IMR-90 (cell line): ENCODE measurements at regions not wholly inside any gene's neighbourhood (a gene's known extent, or its start where the extent isn't known, plus 50 kb on each side); places are given as distances from the start of the nearest gene placed in this dataset.

Source experiments
- ATAC-seq: fragments of 200-7000 bp; cut with Tn5 transposase; 2 replicates; pipeline ENCODE4 v1.9.1; 2020; ENCODE audit warnings: low read depth, mild to moderate bottlenecking, moderate library complexity
- BruUV-seq: library from RNA; stranded (reverse); fragments of 400-500 nt; replicated peaks from 2 replicates; lab custom pipeline; 2021; lab: Mats Ljungman, UMichigan
- CTCF ChIA-PET: fragments of 300-600 bp; formaldehyde crosslinking; extraction: SDS; loops from one replicate; lab custom pipeline; 2021; ENCODE audit warnings: antibody characterized with exemption; lab: Yijun Ruan, JAX
- POLR2A ChIA-PET: fragments of 300-600 bp; sonication (Branson Sonifier 250); formaldehyde crosslinking; loops from one replicate; lab custom pipeline; 2022; ENCODE audit warnings: antibody characterized with exemption; ENCODE audit not compliant: unreplicated experiment; lab: Charles Lee
- DNase-seq: peaks from one replicate; pipeline ENCODE4 v3.0.0; 2013
- H2AFZ ChIP-seq: replicated peaks from 2 replicates; pipeline ENCODE3; 2013; ENCODE audit warnings: low read length, mild to moderate bottlenecking; ENCODE audit not compliant: poor library complexity
- H2AK5ac ChIP-seq: 2 replicates; pipeline ENCODE4 v1.6.1; 2013; ENCODE audit warnings: low read depth, low read length, inconsistent platforms
- H2AK9ac ChIP-seq: replicated peaks from 2 replicates; pipeline ENCODE3; 2013; ENCODE audit warnings: mild to moderate bottlenecking, low read depth, low read length, moderate library complexity; ENCODE audit not compliant: poor library complexity
- H2BK120ac ChIP-seq: 2 replicates; pipeline ENCODE4 v1.6.1; 2013; ENCODE audit warnings: low read depth, low read length, inconsistent platforms
- H2BK15ac ChIP-seq: 3 replicates; pipeline ENCODE4 v1.6.1; 2013; ENCODE audit warnings: low read depth, low read length, inconsistent platforms
- H2BK20ac ChIP-seq: 2 replicates; pipeline ENCODE4 v1.6.1; 2013; ENCODE audit warnings: low read depth, mild to moderate bottlenecking, inconsistent platforms, low read length, moderate library complexity
- H2BK5ac ChIP-seq: 2 replicates; pipeline ENCODE4 v1.6.1; 2013; ENCODE audit warnings: mild to moderate bottlenecking, low read depth, low read length, inconsistent platforms; ENCODE audit not compliant: poor library complexity, severe bottlenecking
- H3K14ac ChIP-seq: replicated peaks from 2 replicates; pipeline ENCODE4 v1.6.1; 2013; ENCODE audit warnings: low read depth, low read length, inconsistent platforms
- H3K18ac ChIP-seq: 2 replicates; pipeline ENCODE4 v1.6.1; 2013; ENCODE audit warnings: low read depth, low read length, control low read depth
- H3K23ac ChIP-seq: 2 replicates; pipeline ENCODE4 v1.6.1; 2013; ENCODE audit warnings: low read depth, low read length, inconsistent platforms
- H3K27ac ChIP-seq: 2 replicates; pipeline ENCODE4 v1.5.1; 2013; ENCODE audit warnings: mild to moderate bottlenecking, control low read depth, low read length; ENCODE audit not compliant: insufficient read depth
- H3K27me3 ChIP-seq: 2 replicates; pipeline ENCODE4 v1.6.1; 2013; ENCODE audit warnings: low read length; ENCODE audit not compliant: control insufficient read depth, insufficient read depth
- H3K36me3 ChIP-seq: 2 replicates; pipeline ENCODE4 v1.6.1; 2013; ENCODE audit warnings: low read length, mixed read lengths; ENCODE audit not compliant: control insufficient read depth, insufficient read depth
- H3K4ac ChIP-seq: 2 replicates; pipeline ENCODE4 v1.6.1; 2013; ENCODE audit warnings: low read depth, low read length, inconsistent platforms
- H3K4me1 ChIP-seq: 2 replicates; pipeline ENCODE4 v1.6.1; 2013; ENCODE audit warnings: low read length, mixed read lengths; ENCODE audit not compliant: control insufficient read depth, insufficient read depth
- H3K4me2 ChIP-seq: 2 replicates; pipeline ENCODE4 v1.6.1; 2013; ENCODE audit warnings: low read depth, mild to moderate bottlenecking, control low read depth, low read length, moderate library complexity
- H3K4me3 ChIP-seq: 2 replicates; pipeline ENCODE4 v1.5.1; 2013; ENCODE audit warnings: low read depth, mild to moderate bottlenecking, control low read depth, low read length, moderate library complexity; ENCODE audit not compliant: insufficient read depth
- H3K56ac ChIP-seq: 2 replicates; pipeline ENCODE4 v1.6.1; 2013; ENCODE audit warnings: low read length, inconsistent platforms; ENCODE audit not compliant: insufficient read depth; ENCODE audit errors: extremely low read depth
- H3K79me1 ChIP-seq, 2 experiments: 2 replicates each; pipeline ENCODE4 v1.6.1; 2013; ENCODE audit warnings: low read length in 2 of 2, inconsistent platforms in 1 of 2, low read depth in 1 of 2
- H3K9ac ChIP-seq: 2 replicates; pipeline ENCODE4 v1.6.1; 2013; ENCODE audit warnings: low read depth, low read length, control low read depth
- H3K9me1 ChIP-seq: 2 replicates; pipeline ENCODE4 v1.6.1; 2013; ENCODE audit warnings: low read length, inconsistent platforms; ENCODE audit not compliant: insufficient read depth
- H3K9me3 ChIP-seq: 2 replicates; pipeline ENCODE4 v1.6.1; 2013; ENCODE audit warnings: low read length; ENCODE audit not compliant: control insufficient read depth, insufficient read depth
- H4K20me1 ChIP-seq: 2 replicates; pipeline ENCODE4 v1.6.1; 2013; ENCODE audit warnings: low read length, inconsistent platforms; ENCODE audit not compliant: insufficient read depth
- H4K5ac ChIP-seq: 2 replicates; pipeline ENCODE4 v1.6.1; 2013; ENCODE audit warnings: mild to moderate bottlenecking, low read depth, low read length, control low read depth
- H4K8ac ChIP-seq, 2 experiments: 2 replicates each; pipeline ENCODE4 v1.6.1; 2013; ENCODE audit warnings: low read depth in 2 of 2, low read length in 2 of 2, control low read depth in 1 of 2, inconsistent platforms in 1 of 2
- H4K91ac ChIP-seq: 2 replicates; pipeline ENCODE4 v1.6.1; 2013; ENCODE audit warnings: low read depth, low read length, inconsistent platforms; ENCODE audit not compliant: insufficient read depth
- BHLHE40 ChIP-seq: fragments of 150-350 bp; IDR thresholded peaks from 2 replicates; pipeline ENCODE4 v1.6.1; 2016; ENCODE audit warnings: mild to moderate bottlenecking, low read depth, low read length
- CEBPB ChIP-seq: IDR thresholded peaks from 2 replicates; pipeline ENCODE4 v1.6.1; 2012; ENCODE audit warnings: low read depth, low read length, improper control_type of control experiment
- CHD1 ChIP-seq: IDR thresholded peaks from 2 replicates; pipeline ENCODE4 v1.6.1; 2012; ENCODE audit warnings: low read depth, low read length, improper control_type of control experiment
- FOS ChIP-seq: fragments of 150-350 bp; IDR thresholded peaks from 2 replicates; pipeline ENCODE4 v1.6.1; 2016; ENCODE audit warnings: low read depth, low read length
- MAFK ChIP-seq: IDR thresholded peaks from 2 replicates; pipeline ENCODE4 v1.6.1; 2012; ENCODE audit warnings: low read depth, low read length, improper control_type of control experiment
- MAZ ChIP-seq: IDR thresholded peaks from 2 replicates; pipeline ENCODE4 v1.6.1; 2012; ENCODE audit warnings: low read depth, mild to moderate bottlenecking, low read length, improper control_type of control experiment, moderate library complexity, borderline replicate concordance
- MXI1 ChIP-seq: IDR thresholded peaks from 2 replicates; pipeline ENCODE4 v1.6.1; 2012; ENCODE audit warnings: low read depth, mild to moderate bottlenecking, low read length, moderate library complexity, borderline replicate concordance
- NFE2L2 ChIP-seq: fragments of 150-350 bp; IDR thresholded peaks from 2 replicates; pipeline ENCODE4 v1.6.1; 2016; ENCODE audit warnings: low read depth, mild to moderate bottlenecking, low read length
- POLR2A ChIP-seq: IDR thresholded peaks from 2 replicates; pipeline ENCODE4 v1.6.1; 2012; ENCODE audit warnings: mild to moderate bottlenecking, low read depth, low read length
- RAD21 ChIP-seq: IDR thresholded peaks from 2 replicates; pipeline ENCODE4 v1.6.1; 2012; ENCODE audit warnings: low read length, improper control_type of control experiment
- RCOR1 ChIP-seq: IDR thresholded peaks from 2 replicates; pipeline ENCODE4 v1.6.1; 2012; ENCODE audit warnings: mild to moderate bottlenecking, low read length, improper control_type of control experiment; ENCODE audit not compliant: insufficient replicate concordance
- RFX5 ChIP-seq: IDR thresholded peaks from 2 replicates; pipeline ENCODE4 v1.8.0; 2012; ENCODE audit warnings: low read depth, mild to moderate bottlenecking, low read length, moderate library complexity
- SMC3 ChIP-seq: fragments of 150-350 bp; IDR thresholded peaks from 2 replicates; pipeline ENCODE4 v1.6.1; 2016; ENCODE audit warnings: low read depth, mild to moderate bottlenecking, antibody characterized with exemption, low read length, moderate library complexity
- WGBS, 2 experiments: methylation state at CpG; one replicate each; pipeline versions ENCODE4 v1.1.5 to v1.1.7; 2013; ENCODE audit warnings: missing lambda C conversion rate in 2 of 2; ENCODE audit not compliant: insufficient read length in 1 of 2; ENCODE audit errors: extremely low coverage in 2 of 2; 5-methylcytosine and 5-hydroxymethylcytosine counted together
- dilution Hi-C: fragments of 300-500 bp; cut with HindIII; formaldehyde crosslinking; loops from one replicate; pipeline ENCODE4 v1.14.3; 2018; ENCODE audit warnings: low sequenced_read_pairs; ENCODE audit not compliant: unreplicated experiment
- in situ Hi-C: fragments of 300-500 bp; cut with MboI; formaldehyde crosslinking; loops from 3 replicates; pipeline ENCODE4 v1.14.3; 2019; ENCODE audit warnings: low sequenced_read_pairs, inconsistent platforms, mixed read lengths
- intact Hi-C: fragments of 100-400 bp; cut with micrococcal nuclease; formaldehyde crosslinking; loops from 2 replicates; pipeline ENCODE4 v1.10.0; 2022
- TF ChIP-seq, protein P1 (sequence below): fragments of 150-350 bp; IDR thresholded peaks from 2 replicates; pipeline ENCODE4 v1.6.1; 2016; ENCODE audit warnings: low read depth, mild to moderate bottlenecking, low read length, moderate library complexity, borderline replicate concordance
- TF ChIP-seq, protein P2 (sequence below): fragments of 150-350 bp; IDR thresholded peaks from 2 replicates; pipeline ENCODE4 v1.6.1; 2017; ENCODE audit warnings: mild to moderate bottlenecking, antibody characterized with exemption, low read length, low read depth
- TF ChIP-seq, protein P3 (sequence below): conservative IDR thresholded peaks from 2 replicates; pipeline ENCODE4 v1.5.1; 2012; ENCODE audit warnings: mild to moderate bottlenecking, low read depth, low read length, improper control_type of control experiment

DNA sequence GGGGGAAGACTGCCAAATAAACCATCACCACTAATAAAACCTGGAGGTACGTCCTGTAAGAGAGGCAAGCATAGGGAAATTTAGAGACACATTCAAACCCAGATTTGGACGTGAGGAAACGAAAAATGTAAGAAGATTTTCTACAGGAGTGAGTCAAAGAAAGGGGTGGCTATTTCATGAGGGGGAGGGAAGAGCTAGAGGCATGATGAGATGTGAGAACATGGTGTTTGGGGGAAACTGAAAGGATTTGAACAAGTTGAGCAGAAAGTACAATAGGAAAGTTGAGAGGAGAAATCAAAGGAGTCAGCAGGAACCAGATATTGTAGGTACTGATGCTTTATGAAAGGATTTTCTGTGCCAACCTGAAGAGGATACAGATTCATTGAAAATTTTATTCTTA lies 179.1 kb upstream of the HS3ST5 start:
- H2BK120ac ChIP-seq, result no peak overlapping the region
- no peak overlapping the region for H3K18ac ChIP-seq
- no peak overlapping the region for H3K27ac ChIP-seq
- H2BK20ac ChIP-seq, result no peak overlapping the region
- ATAC-seq (no peak), DNase-seq (no peak)
- H4K5ac ChIP-seq, result no peak overlapping the region
- H3K4me2 ChIP-seq, result no peak overlapping the region
- H2AFZ ChIP-seq, result no peak overlapping the region
- H3K9me3 ChIP-seq, result peaks cover 2% of the 10 kb centered on the region; the same call in 1 of the 2 replicates
- in situ Hi-C loops (no loop called here), intact Hi-C loops (no loop called here), dilution Hi-C loops (no loop called here)
- POLR2A ChIA-PET, result no interaction called here
- TF ChIP-seq BHLHE40 (no peak), RAD21 (no peak), MAZ (no peak), NFE2L2 (no peak), MAFK (no peak), RFX5 (no peak), RCOR1 (no peak), FOS (no peak), MXI1 (no peak), CHD1 (no peak), POLR2A (no peak), CEBPB (no peak), SMC3 (no peak)
- TF ChIP-seq, protein P1, sequence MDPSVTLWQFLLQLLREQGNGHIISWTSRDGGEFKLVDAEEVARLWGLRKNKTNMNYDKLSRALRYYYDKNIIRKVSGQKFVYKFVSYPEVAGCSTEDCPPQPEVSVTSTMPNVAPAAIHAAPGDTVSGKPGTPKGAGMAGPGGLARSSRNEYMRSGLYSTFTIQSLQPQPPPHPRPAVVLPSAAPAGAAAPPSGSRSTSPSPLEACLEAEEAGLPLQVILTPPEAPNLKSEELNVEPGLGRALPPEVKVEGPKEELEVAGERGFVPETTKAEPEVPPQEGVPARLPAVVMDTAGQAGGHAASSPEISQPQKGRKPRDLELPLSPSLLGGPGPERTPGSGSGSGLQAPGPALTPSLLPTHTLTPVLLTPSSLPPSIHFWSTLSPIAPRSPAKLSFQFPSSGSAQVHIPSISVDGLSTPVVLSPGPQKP, result no peak
- TF ChIP-seq, protein P2, sequence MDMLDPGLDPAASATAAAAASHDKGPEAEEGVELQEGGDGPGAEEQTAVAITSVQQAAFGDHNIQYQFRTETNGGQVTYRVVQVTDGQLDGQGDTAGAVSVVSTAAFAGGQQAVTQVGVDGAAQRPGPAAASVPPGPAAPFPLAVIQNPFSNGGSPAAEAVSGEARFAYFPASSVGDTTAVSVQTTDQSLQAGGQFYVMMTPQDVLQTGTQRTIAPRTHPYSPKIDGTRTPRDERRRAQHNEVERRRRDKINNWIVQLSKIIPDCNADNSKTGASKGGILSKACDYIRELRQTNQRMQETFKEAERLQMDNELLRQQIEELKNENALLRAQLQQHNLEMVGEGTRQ, result no peak
- TF ChIP-seq, protein P3, sequence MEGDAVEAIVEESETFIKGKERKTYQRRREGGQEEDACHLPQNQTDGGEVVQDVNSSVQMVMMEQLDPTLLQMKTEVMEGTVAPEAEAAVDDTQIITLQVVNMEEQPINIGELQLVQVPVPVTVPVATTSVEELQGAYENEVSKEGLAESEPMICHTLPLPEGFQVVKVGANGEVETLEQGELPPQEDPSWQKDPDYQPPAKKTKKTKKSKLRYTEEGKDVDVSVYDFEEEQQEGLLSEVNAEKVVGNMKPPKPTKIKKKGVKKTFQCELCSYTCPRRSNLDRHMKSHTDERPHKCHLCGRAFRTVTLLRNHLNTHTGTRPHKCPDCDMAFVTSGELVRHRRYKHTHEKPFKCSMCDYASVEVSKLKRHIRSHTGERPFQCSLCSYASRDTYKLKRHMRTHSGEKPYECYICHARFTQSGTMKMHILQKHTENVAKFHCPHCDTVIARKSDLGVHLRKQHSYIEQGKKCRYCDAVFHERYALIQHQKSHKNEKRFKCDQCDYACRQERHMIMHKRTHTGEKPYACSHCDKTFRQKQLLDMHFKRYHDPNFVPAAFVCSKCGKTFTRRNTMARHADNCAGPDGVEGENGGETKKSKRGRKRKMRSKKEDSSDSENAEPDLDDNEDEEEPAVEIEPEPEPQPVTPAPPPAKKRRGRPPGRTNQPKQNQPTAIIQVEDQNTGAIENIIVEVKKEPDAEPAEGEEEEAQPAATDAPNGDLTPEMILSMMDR, result no peak
- no peak overlapping the region for H2BK15ac ChIP-seq
- no peak overlapping the region for H3K9ac ChIP-seq
- no TSS peak for BruUV-seq
- H4K8ac ChIP-seq, result no peak overlapping the region
- WGBS, 2 experiments, result 6% methylated on average over 2 of the region's 3 CpGs; no CpG with 5 or more reads in 1 of the 2 experiments
- H2AK5ac ChIP-seq, result no peak overlapping the region
- no peak overlapping the region for H3K4me3 ChIP-seq
- no peaks in the 10 kb centered on the region for H3K36me3 ChIP-seq
- H3K27me3 ChIP-seq, result no peaks in the 10 kb centered on the region
- no peaks in the 10 kb centered on the region for H3K4me1 ChIP-seq
- H3K4ac ChIP-seq, result no peak overlapping the region
- no peak overlapping the region for H3K23ac ChIP-seq
- H3K56ac ChIP-seq, result no peak overlapping the region
- CTCF ChIA-PET, result no interaction called here
- H3K79me1 ChIP-seq, result no peaks in the 10 kb centered on the region
- H4K91ac ChIP-seq, result no peak overlapping the region
- H2AK9ac ChIP-seq, result no peak overlapping the region
- H4K20me1 ChIP-seq, result no peaks in the 10 kb centered on the region
- no peak overlapping the region for H3K14ac ChIP-seq
- no peaks in the 10 kb centered on the region for H3K9me1 ChIP-seq
- no peak overlapping the region for H2BK5ac ChIP-seq
